A204.1 (cell line): ENCODE measurements at regions not wholly inside any gene's neighbourhood (a gene's known extent, or its start where the extent isn't known, plus 50 kb on each side); places are given as distances from the start of the nearest gene placed in this dataset.

Experiments
- FAIRE-seq: peaks from 2 replicates; lab custom pipeline; 2012; peaks lifted over from hg19 to GRCh38; lab: Jason Lieb, UNC

GRCh38 chr1:38284953-38285352 is 238.4 kb upstream of the POU3F1 start:
- no peak for FAIRE-seq

- no peak for FAIRE-seq
Measured at GRCh38 chr1:38283696-38284470, 237.3 kb upstream of the POU3F1 start.

- FAIRE-seq = no peak
Measured at GRCh38 chr1:38279148-38279547, 232.6 kb upstream of the POU3F1 start.

GRCh38 chr1:38277646-38278045 is 231.1 kb upstream of the POU3F1 start:
- FAIRE-seq = no peak

- FAIRE-seq = no peak
Measured at GRCh38 chr1:38275960-38276359, 229.4 kb upstream of the POU3F1 start.

GRCh38 chr1:38274974-38275373 is 228.4 kb upstream of the POU3F1 start:
- no peak for FAIRE-seq

- no peak for FAIRE-seq
Measured at GRCh38 chr1:38273196-38273804, 226.7 kb upstream of the POU3F1 start.

GRCh38 chr1:38272515-38272914 is 225.9 kb upstream of the POU3F1 start:
- FAIRE-seq = no peak

GRCh38 chr1:38270849-38271633 is 224.4 kb upstream of the POU3F1 start:
- no peak for FAIRE-seq

GRCh38 chr1:38269923-38270848 is 223.6 kb upstream of the POU3F1 start:
- FAIRE-seq = no peak

- no peak for FAIRE-seq
Measured at GRCh38 chr1:38268226-38268625, 221.6 kb upstream of the POU3F1 start.

GRCh38 chr1:38267037-38268036 is 220.7 kb upstream of the POU3F1 start:
- no peak for FAIRE-seq

GRCh38 chr1:38266197-38266520 is 219.6 kb upstream of the POU3F1 start:
- FAIRE-seq = no peak

- FAIRE-seq = no peak
Measured at GRCh38 chr1:38265293-38266196, 219.0 kb upstream of the POU3F1 start.

GRCh38 chr1:38263438-38263837 is 216.8 kb upstream of the POU3F1 start:
- FAIRE-seq = no peak

- no peak for FAIRE-seq
Measured at GRCh38 chr1:38261574-38261973, 215.0 kb upstream of the POU3F1 start.

- no peak for FAIRE-seq
Measured at GRCh38 chr1:38258085-38258627, 211.6 kb upstream of the POU3F1 start.

- no peak for FAIRE-seq
Measured at GRCh38 chr1:38257374-38257773, 210.8 kb upstream of the POU3F1 start.

GRCh38 chr1:38256072-38256471 is 209.5 kb upstream of the POU3F1 start:
- no peak for FAIRE-seq

GRCh38 chr1:38253314-38253713 is 206.7 kb upstream of the POU3F1 start:
- no peak for FAIRE-seq
